HG03280 (cell line): ENCODE measurements at regions not wholly inside any gene's neighbourhood (a gene's known extent, or its start where the extent isn't known, plus 50 kb on each side); places are given as distances from the start of the nearest gene placed in this dataset.

ENCODE experiments used
- ATAC-seq: cut with Tn5 transposase; IDR thresholded peaks from one replicate; pipeline ENCODE4 v1.9.1; 2021; ENCODE audit warnings: mild to moderate bottlenecking, moderate library complexity; ENCODE audit not compliant: unreplicated experiment

GRCh38 chr5:155402927-155403640 is 389.5 kb downstream of the KIF4B start:
- ATAC-seq: no peak

- ATAC-seq: no peak
Measured at GRCh38 chr5:155406815-155407214, 393.3 kb downstream of the KIF4B start.

GRCh38 chr5:155408465-155408864 is 394.9 kb downstream of the KIF4B start:
- ATAC-seq: no peak

GRCh38 chr5:155416765-155417164 is 403.2 kb downstream of the KIF4B start:
- no peak for ATAC-seq

- no peak for ATAC-seq
Measured at GRCh38 chr5:155418960-155419579, 405.5 kb downstream of the KIF4B start.

- ATAC-seq: no peak
Measured at GRCh38 chr5:155430192-155430591, 416.6 kb downstream of the KIF4B start.

GRCh38 chr5:155434267-155434666 is 420.7 kb downstream of the KIF4B start:
- no peak for ATAC-seq

GRCh38 chr5:155434681-155435080 is 421.1 kb downstream of the KIF4B start:
- no peak for ATAC-seq

- ATAC-seq: no peak
Measured at GRCh38 chr5:155441849-155442248, 428.3 kb downstream of the KIF4B start.

GRCh38 chr5:155451106-155451505 is 437.6 kb downstream of the KIF4B start:
- ATAC-seq: no peak

- ATAC-seq: no peak
Measured at GRCh38 chr5:155455791-155456514, 442.4 kb downstream of the KIF4B start.

GRCh38 chr5:155459889-155460500 is 446.4 kb downstream of the KIF4B start:
- no peak for ATAC-seq

- ATAC-seq: no peak
Measured at GRCh38 chr5:155460501-155460931, 447.0 kb downstream of the KIF4B start.

GRCh38 chr5:155461304-155461703 is 447.7 kb downstream of the KIF4B start:
- no peak for ATAC-seq

- ATAC-seq: no peak
Measured at GRCh38 chr5:155466851-155467250, 453.3 kb downstream of the KIF4B start.

GRCh38 chr5:155471027-155471426 is 457.5 kb downstream of the KIF4B start:
- no peak for ATAC-seq

- no peak for ATAC-seq
Measured at GRCh38 chr5:155472780-155473179, 459.2 kb downstream of the KIF4B start.

- no peak for ATAC-seq
Measured at GRCh38 chr5:155475318-155475717, 461.8 kb downstream of the KIF4B start.

GRCh38 chr5:155480731-155481131 is 467.2 kb downstream of the KIF4B start:
- ATAC-seq: no peak

GRCh38 chr5:155481182-155481581 is 467.6 kb downstream of the KIF4B start:
- no peak for ATAC-seq

GRCh38 chr5:155482428-155482827 is 468.9 kb downstream of the KIF4B start:
- no peak for ATAC-seq

GRCh38 chr5:155485386-155485785 is 471.8 kb downstream of the KIF4B start:
- no peak for ATAC-seq
